GM13977 (cell line): ENCODE measurements at regions not wholly inside any gene's neighbourhood (a gene's known extent, or its start where the extent isn't known, plus 50 kb on each side); places are given as distances from the start of the nearest gene placed in this dataset.

ENCODE experiments used
- DNase-seq: peaks from one replicate; pipeline ENCODE4 v3.0.0; 2012; ENCODE audit warnings: low spot score
- CTCF ChIP-seq: IDR thresholded peaks from 2 replicates; pipeline ENCODE4 v1.5.1; 2012; ENCODE audit warnings: mild to moderate bottlenecking, control low read depth; ENCODE audit not compliant: insufficient read depth; ENCODE audit errors: extremely low read depth, missing control alignments
- in situ Hi-C: fragments of 300-500 bp; cut with MboI; formaldehyde crosslinking; loops from one replicate; pipeline ENCODE4 v1.12.0; 2022; ENCODE audit warnings: low sequenced_read_pairs, low pct_unique_long_range_greater_than_20kb, mixed read lengths, inconsistent platforms; ENCODE audit not compliant: unreplicated experiment

GRCh38 chr9:28909526-28909925, 1336.2 kb upstream of the C9orf72 start:
- TF ChIP-seq CTCF, result no peak
- in situ Hi-C loops, result no loop called here
- DNase-seq, result no peak

GRCh38 chr9:28912621-28913020, 1339.3 kb upstream of the C9orf72 start:
- in situ Hi-C loops, result no loop called here
- DNase-seq, result no peak
- no peak for TF ChIP-seq CTCF

GRCh38 chr9:28915202-28915930, 1342.1 kb upstream of the C9orf72 start:
- in situ Hi-C loops, result no loop called here
- DNase-seq, result no peak
- TF ChIP-seq CTCF, result no peak

GRCh38 chr9:28916348-28916747, 1343.1 kb upstream of the C9orf72 start:
- DNase-seq, result no peak
- no peak for TF ChIP-seq CTCF
- in situ Hi-C loops, result no loop called here

GRCh38 chr9:28921857-28922500, 1348.7 kb upstream of the C9orf72 start:
- no peak for TF ChIP-seq CTCF
- in situ Hi-C loops, result no loop called here
- DNase-seq, result no peak

- in situ Hi-C loops, result no loop called here
- no peak for DNase-seq
- no peak for TF ChIP-seq CTCF
These were observed 1349.6 kb upstream of the C9orf72 start for GRCh38 chr9:28922891-28923290.
